ENCODE measurements at regions not wholly inside any gene's neighbourhood (a gene's known extent, or its start where the extent isn't known, plus 50 kb on each side); places are given as distances from the start of the nearest gene placed in this dataset.

DNA sequence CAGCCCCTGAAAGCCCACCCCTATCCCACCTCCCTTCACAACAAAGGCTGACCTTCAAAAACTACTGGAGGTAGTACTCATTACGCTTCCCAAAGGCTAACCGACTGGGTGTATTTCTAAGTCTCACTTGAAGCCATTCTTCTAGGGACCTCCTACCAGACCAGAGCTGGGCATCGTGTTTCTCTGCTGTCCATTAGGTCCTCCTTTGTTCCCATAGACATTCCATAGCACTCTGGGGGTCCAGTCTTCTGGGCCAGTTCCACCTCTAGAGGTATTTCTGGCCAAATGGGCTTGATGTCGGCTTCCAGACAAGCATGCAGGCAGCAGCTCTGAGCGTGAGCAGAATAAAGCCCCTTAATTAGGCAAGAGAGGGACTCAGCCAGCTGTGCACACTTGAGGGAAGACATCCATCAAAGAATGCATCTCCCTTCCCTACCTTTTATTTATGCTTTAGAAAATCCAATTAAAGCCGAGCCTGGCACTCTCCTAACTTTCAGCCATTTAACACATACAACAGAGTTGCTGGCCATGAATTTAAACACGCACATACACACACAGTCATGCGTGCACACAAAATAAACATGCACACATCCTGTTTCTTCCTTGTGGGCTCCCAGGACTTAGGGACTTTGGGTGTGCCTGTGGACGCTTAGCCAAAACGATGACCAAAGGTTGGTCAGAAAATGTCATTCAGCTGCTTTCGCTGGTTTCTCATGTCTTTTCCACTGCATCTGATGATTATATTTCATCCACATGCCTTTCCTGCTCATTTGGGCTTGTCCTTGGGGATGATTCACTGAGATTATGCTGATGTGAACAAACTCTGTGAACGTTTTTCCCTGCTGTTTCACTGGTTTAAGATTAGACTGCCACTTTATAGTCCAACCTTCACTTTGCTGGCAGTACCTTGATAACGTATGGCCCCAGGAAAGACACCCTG is 362.0 kb upstream of the NFE2L3 start:
- no peak for DNase-seq

GRCh38 chr7:25790963-25791362 is 361.0 kb upstream of the NFE2L3 start:
- DNase-seq, result no peak

DNA sequence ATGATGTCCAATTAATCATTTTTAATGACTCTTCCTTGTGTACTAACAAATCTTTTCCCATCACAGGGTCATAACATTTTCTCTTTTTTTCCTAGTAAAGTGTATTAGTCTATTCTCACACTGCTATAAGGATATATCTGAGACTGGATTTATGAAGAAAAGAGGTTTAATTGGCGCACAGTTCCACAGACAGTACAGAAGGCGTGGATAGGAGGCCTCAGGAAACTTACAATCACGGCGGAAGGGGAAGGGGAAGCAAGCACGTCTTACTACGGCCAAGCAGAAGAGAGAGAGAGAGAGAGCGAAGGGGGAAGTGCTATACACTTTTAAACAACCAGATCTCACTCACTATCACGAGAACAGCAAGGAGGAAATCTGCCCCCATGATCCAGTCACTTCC is 359.4 kb upstream of the NFE2L3 start:
- no peak for DNase-seq

GRCh38 chr7:25795824-25796235 is 356.2 kb upstream of the NFE2L3 start:
- DNase-seq, result no peak

- DNase-seq, result no peak
These were observed 353.7 kb upstream of the NFE2L3 start for GRCh38 chr7:25798344-25798743.

GRCh38 chr7:25801214-25801613 is 350.8 kb upstream of the NFE2L3 start:
- no peak for DNase-seq

DNA sequence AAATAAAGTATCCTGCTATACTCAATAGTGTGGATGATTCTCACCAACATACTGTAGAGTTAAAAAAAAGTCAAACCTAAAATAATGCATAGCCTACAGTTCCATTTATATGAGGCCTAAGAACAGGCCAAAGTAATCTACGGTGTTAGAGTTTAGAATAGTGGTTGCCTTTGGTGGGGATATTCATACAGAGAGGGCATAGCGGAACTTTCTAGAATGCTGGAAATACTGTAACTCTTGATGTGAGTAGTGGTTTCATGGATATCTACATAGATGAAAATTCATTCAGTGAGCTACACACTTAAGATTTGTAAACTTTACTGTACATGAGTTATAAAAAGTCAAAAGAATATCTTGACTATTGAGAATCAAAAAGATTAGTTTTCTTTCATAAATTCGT is 349.9 kb upstream of the NFE2L3 start:
- no peak for DNase-seq

- DNase-seq, result no peak
These were observed 349.5 kb upstream of the NFE2L3 start for GRCh38 chr7:25802473-25802872.

GRCh38 chr7:25803117-25803887 is 348.7 kb upstream of the NFE2L3 start:
- DNase-seq, result no peak

DNA sequence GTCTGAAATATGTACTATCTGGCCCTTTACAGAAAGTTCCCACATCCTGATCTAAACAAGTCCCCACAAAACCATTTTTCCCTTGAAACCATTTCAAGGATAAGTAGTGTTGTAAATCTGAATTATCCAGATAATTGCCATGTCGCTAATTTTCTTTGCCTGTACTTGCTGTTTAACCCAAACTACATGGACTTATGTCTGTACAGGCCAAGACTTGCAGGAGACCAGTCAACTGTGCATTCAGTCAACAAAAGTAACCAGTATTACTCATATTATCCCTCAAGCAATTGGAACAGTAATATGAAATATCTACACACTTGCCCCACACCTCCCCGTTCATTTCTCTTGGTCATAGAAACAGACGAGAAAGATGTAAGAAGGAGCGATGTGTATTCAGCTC is 347.8 kb upstream of the NFE2L3 start:
- no peak for DNase-seq

- DNase-seq, result no peak
These were observed 346.8 kb upstream of the NFE2L3 start for GRCh38 chr7:25805027-25805687.

DNA sequence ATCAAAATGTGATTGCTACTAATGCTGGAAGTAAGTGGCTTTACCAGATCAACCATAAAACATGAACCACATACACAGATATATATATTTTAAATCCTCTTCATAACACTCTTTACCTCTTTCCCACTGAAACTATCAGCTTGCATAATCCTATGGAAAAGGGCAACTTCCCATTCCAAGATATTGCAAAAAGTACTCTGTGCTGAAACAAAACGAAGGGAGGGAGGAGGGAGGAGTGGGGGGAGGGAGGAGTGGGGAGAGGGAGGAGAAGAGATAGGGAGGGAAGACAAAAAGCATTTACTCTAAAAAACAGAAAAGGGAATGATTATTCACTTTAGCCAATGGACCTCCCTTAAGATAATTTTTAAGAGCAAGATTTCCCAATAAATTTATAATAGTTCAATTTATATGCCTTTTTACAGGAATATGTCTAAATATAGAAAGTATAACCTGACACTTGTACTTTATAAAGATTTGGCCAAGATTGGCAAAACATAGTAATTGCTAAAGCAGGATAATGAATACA is 344.8 kb upstream of the NFE2L3 start:
- DNase-seq, result no peak

GRCh38 chr7:25809441-25809840 is 342.6 kb upstream of the NFE2L3 start:
- DNase-seq, result no peak

DNA sequence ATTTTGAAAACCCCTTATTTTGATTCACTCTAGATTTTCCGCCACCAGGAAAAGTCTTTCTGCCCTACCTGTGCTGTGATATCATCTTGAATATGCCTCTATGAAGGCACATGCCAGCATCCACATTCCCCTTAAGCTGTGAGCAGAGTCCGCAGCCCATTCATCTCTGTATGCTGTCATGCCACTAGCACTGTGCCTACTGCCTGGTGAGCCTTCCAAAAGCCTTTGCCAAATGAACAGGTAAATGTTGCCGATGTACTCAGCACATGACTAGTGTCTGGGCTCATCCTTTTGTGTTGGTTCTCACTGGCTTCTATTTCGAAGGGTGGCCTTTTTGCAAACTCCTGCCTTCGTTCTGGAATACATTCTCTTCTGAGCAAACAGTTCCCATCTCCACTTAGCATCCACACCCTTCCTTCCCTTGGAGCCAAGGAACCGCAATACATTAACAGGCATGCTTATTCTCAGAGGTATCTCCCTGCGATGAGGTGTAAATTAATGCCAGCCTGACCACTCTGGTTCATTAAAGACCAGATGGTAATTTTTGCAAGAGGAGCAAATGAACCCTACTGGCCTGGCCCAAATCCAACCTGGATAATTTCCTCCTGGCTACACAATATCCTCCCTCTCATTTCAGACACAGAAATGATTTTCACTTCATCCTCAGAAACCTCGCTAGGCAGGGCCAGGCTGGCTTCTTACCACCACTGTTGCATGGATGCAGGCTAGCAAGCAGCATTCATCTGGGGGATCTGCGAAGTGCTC is 339.7 kb upstream of the NFE2L3 start:
- DNase-seq, result no peak

DNA sequence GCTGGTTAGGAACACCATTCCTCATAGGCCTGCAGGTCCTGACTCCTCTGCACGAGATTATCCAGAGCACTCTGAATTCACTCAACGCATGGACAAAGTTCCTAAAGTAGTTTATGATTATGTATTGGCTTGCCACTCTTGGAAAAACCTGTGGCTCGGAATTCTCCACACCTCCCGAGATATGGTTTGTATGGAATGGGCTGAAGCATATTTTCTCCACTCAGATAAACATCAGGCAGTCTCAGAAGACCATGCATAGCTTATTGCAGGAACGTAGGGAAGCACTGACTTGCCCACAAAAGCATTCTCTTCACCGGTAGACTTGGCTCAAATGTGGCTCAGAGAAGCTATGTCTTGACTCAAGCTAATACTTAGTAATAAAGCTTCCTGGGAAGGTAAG is 338.6 kb upstream of the NFE2L3 start:
- no peak for DNase-seq

GRCh38 chr7:25815711-25816110 is 336.3 kb upstream of the NFE2L3 start:
- DNase-seq, result no peak

GRCh38 chr7:25820432-25821040 is 331.5 kb upstream of the NFE2L3 start:
- DNase-seq, result no peak

DNA sequence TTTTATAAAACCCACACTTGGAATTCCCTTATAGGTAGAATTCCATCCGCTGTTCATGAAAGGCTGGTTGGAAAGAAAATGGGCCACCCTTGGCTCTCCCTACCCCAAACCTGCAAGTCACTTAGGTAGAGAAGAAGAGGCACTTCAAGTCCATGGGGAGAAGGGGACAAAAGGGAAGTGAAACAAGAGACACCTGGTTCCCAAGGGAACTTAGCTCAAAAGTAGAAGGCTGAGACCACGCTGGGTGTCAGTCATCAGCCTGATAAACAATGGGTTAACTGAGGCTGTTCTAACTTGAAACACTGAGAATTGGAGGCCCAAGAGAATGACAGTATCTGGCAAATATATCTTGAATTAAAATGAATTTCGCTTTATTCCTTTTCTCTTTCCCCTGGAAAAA is 330.8 kb upstream of the NFE2L3 start:
- DNase-seq, result no peak

GRCh38 chr7:25822823-25823222 is 329.2 kb upstream of the NFE2L3 start:
- no peak for DNase-seq

DNA sequence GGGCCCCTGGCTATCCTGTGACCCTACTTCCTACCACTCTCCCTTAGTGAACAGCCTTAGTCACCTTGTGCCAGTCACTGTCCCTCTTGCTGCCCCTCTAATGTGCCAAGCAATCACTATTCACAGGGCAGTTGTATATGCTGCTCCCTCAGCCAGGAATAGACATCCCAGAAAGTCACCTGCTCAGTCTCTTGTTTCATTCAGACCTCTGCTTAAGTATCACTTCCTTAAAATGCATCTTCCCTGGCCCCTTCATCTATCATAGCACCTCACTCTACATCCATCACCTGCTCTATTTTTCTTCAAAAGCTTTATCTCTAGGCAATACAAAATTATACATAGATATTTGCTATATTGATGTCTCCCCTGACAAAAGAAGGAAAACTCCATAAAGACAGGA is 328.4 kb upstream of the NFE2L3 start:
- no peak for DNase-seq

DNA sequence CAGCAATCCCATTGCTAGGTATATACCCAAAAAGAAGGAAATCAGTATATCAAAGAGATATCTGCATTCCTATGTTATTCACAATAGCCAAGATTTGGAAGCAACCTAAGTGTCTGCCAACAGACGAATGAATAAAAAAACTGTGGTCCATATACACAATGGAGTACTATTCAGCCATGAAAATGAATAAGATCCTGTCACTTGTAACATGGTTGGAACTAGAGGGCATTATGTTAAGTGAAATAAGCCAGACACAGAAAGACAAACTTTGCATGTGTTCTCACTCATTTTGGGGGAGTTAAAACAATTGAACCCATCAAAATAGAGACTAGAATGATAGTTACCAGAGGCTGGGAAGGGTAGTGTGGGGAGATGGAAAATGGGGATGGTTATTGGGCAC is 323.5 kb upstream of the NFE2L3 start:
- DNase-seq, result no peak

- no peak for DNase-seq
These were observed 322.3 kb upstream of the NFE2L3 start for GRCh38 chr7:25829663-25830062.
